GM18867 (cell line): ENCODE measurements at regions not wholly inside any gene's neighbourhood (a gene's known extent, or its start where the extent isn't known, plus 50 kb on each side); places are given as distances from the start of the nearest gene placed in this dataset.
"Not testable (repeated sequence)": the region's sequence is repeated elsewhere in the genome, so short reads cannot be mapped to it uniquely, and the experiment has no call there.

Experiments
- ATAC-seq: cut with Tn5 transposase; IDR thresholded peaks from one replicate; pipeline ENCODE4 v1.9.1; 2021; ENCODE audit warnings: mild to moderate bottlenecking, moderate library complexity; ENCODE audit not compliant: unreplicated experiment

GRCh38 chr20:6355754-6356451, 233.1 kb upstream of the FERMT1 start:
- no peak for ATAC-seq

GRCh38 chr20:6348908-6349307, 226.1 kb upstream of the FERMT1 start:
- ATAC-seq = no peak

GRCh38 chr20:6347916-6348315, 225.1 kb upstream of the FERMT1 start:
- ATAC-seq = no peak

- no peak for ATAC-seq
These were observed 218.7 kb upstream of the FERMT1 start for GRCh38 chr20:6341491-6341890.

- no peak for ATAC-seq
These were observed 216.3 kb upstream of the FERMT1 start for GRCh38 chr20:6339176-6339575.

- ATAC-seq = no peak
These were observed 210.3 kb upstream of the FERMT1 start for GRCh38 chr20:6333110-6333509.

GRCh38 chr20:6321235-6321634, 198.4 kb upstream of the FERMT1 start:
- ATAC-seq = not testable (repeated sequence)

- ATAC-seq = no peak
These were observed 189.2 kb upstream of the FERMT1 start for GRCh38 chr20:6311841-6312655.

- no peak for ATAC-seq
These were observed 188.3 kb upstream of the FERMT1 start for GRCh38 chr20:6311097-6311496.

- ATAC-seq = no peak
These were observed 182.7 kb upstream of the FERMT1 start for GRCh38 chr20:6305536-6305935.

GRCh38 chr20:6302041-6302440, 179.2 kb upstream of the FERMT1 start:
- ATAC-seq = no peak

- no peak for ATAC-seq
These were observed 176.6 kb upstream of the FERMT1 start for GRCh38 chr20:6299456-6299855.

GRCh38 chr20:6298049-6298448, 175.2 kb upstream of the FERMT1 start:
- no peak for ATAC-seq

- ATAC-seq = no peak
These were observed 173.0 kb upstream of the FERMT1 start for GRCh38 chr20:6295867-6296256.

- no peak for ATAC-seq
These were observed 172.5 kb upstream of the FERMT1 start for GRCh38 chr20:6295127-6295866.

GRCh38 chr20:6287471-6287870, 164.6 kb upstream of the FERMT1 start:
- no peak for ATAC-seq

GRCh38 chr20:6282642-6283041, 159.8 kb upstream of the FERMT1 start:
- ATAC-seq = no peak

GRCh38 chr20:6277661-6278240, 154.9 kb upstream of the FERMT1 start:
- no peak for ATAC-seq

- ATAC-seq = not testable (repeated sequence)
These were observed 147.6 kb upstream of the FERMT1 start for GRCh38 chr20:6270404-6270803.

GRCh38 chr20:6269168-6269873, 146.5 kb upstream of the FERMT1 start:
- no peak for ATAC-seq
